BE2C (cell line): ENCODE measurements at regions not wholly inside any gene's neighbourhood (a gene's known extent, or its start where the extent isn't known, plus 50 kb on each side); places are given as distances from the start of the nearest gene placed in this dataset.

ENCODE experiments used
- DNase-seq: peaks from one replicate; pipeline ENCODE4 v3.0.0-alpha.2; 2020
- H3K27me3 ChIP-seq: fragments of 250-450 bp; sonication (Bioruptor Pico); 2 replicates; pipeline ENCODE4 v1.5.1; 2020; ENCODE audit warnings: mild to moderate bottlenecking
- H3K36me3 ChIP-seq: fragments of 250-450 bp; sonication (Bioruptor Pico); 2 replicates; pipeline ENCODE4 v1.5.1; 2020; ENCODE audit warnings: mild to moderate bottlenecking
- H3K4me1 ChIP-seq: fragments of 250-450 bp; sonication (Bioruptor Pico); 2 replicates; pipeline ENCODE4 v1.5.1; 2020
- H3K4me3 ChIP-seq: 2 replicates; pipeline ENCODE4 v1.5.1; 2011; ENCODE audit warnings: low read depth, low read length
- H3K9me3 ChIP-seq: fragments of 250-450 bp; sonication (Bioruptor Pico); 2 replicates; pipeline ENCODE4 v1.5.1; 2020
- TF ChIP-seq, protein P1 (sequence below): IDR thresholded peaks from 2 replicates; pipeline ENCODE4 v1.5.1; 2012; ENCODE audit warnings: mild to moderate bottlenecking, low read depth, low read length

- H3K36me3 ChIP-seq, result no peaks in the 10 kb centered on the region
- no peaks in the 10 kb centered on the region for H3K9me3 ChIP-seq
- no peaks in the 10 kb centered on the region for H3K4me1 ChIP-seq
- H3K27me3 ChIP-seq, result no peaks in the 10 kb centered on the region
- no peak for DNase-seq
- TF ChIP-seq, protein P1, sequence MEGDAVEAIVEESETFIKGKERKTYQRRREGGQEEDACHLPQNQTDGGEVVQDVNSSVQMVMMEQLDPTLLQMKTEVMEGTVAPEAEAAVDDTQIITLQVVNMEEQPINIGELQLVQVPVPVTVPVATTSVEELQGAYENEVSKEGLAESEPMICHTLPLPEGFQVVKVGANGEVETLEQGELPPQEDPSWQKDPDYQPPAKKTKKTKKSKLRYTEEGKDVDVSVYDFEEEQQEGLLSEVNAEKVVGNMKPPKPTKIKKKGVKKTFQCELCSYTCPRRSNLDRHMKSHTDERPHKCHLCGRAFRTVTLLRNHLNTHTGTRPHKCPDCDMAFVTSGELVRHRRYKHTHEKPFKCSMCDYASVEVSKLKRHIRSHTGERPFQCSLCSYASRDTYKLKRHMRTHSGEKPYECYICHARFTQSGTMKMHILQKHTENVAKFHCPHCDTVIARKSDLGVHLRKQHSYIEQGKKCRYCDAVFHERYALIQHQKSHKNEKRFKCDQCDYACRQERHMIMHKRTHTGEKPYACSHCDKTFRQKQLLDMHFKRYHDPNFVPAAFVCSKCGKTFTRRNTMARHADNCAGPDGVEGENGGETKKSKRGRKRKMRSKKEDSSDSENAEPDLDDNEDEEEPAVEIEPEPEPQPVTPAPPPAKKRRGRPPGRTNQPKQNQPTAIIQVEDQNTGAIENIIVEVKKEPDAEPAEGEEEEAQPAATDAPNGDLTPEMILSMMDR, result no peak
- no peak overlapping the region for H3K4me3 ChIP-seq
Measured at GRCh38 chr13:106042996-106043581, 492.4 kb downstream of the EFNB2 start.

- H3K4me1 ChIP-seq, result no peaks in the 10 kb centered on the region
- H3K27me3 ChIP-seq, result no peaks in the 10 kb centered on the region
Measured at GRCh38 chr13:106041445-106041844, 494.0 kb downstream of the EFNB2 start.

GRCh38 chr13:106038752-106039151 is 496.7 kb downstream of the EFNB2 start:
- no peaks in the 10 kb centered on the region for H3K9me3 ChIP-seq
- no peaks in the 10 kb centered on the region for H3K36me3 ChIP-seq
- no peak for DNase-seq
- H3K4me3 ChIP-seq, result no peak overlapping the region
- H3K27me3 ChIP-seq, result no peaks in the 10 kb centered on the region
- no peaks in the 10 kb centered on the region for H3K4me1 ChIP-seq
- TF ChIP-seq, protein P1, result no peak

More at GRCh38 chr13:106041445-106041844, 494.0 kb downstream of the EFNB2 start:
- DNase-seq, result no peak
- H3K4me3 ChIP-seq, result no peak overlapping the region
- TF ChIP-seq, protein P1, result no peak
- no peaks in the 10 kb centered on the region for H3K36me3 ChIP-seq
- H3K9me3 ChIP-seq, result no peaks in the 10 kb centered on the region

GRCh38 chr13:106036870-106037269 is 498.6 kb downstream of the EFNB2 start:
- no peak overlapping the region for H3K4me3 ChIP-seq
- peak; percentile 26 for DNase-seq
- no peaks in the 10 kb centered on the region for H3K9me3 ChIP-seq
- H3K4me1 ChIP-seq, result no peaks in the 10 kb centered on the region
- TF ChIP-seq, protein P1, result peak; percentile 38
- no peaks in the 10 kb centered on the region for H3K27me3 ChIP-seq
- H3K36me3 ChIP-seq, result no peaks in the 10 kb centered on the region

DNA sequence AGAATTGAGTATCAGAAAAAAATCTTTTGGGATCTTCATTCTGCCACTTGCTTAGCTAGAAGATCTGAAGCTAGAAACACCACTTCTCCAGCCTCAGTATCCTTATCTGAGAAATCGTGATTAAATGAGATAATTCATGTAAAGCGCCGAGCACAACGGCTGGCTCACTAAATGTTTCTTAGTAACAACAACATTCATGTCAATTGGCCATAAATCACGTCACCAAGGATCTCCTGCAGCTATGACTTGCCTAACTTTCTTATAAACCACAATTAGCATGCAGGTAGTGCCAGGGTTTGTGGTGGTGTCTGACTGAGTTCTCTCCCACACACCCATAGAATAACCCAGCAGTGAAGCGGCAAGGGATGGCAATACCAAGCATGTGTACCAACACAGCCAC is 501.3 kb downstream of the EFNB2 start:
- H3K36me3 ChIP-seq, result no peaks in the 10 kb centered on the region
- H3K27me3 ChIP-seq, result no peaks in the 10 kb centered on the region
- TF ChIP-seq, protein P1, result no peak
- no peaks in the 10 kb centered on the region for H3K9me3 ChIP-seq
- H3K4me3 ChIP-seq, result no peak overlapping the region
- no peaks in the 10 kb centered on the region for H3K4me1 ChIP-seq
- DNase-seq, result no peak

DNA sequence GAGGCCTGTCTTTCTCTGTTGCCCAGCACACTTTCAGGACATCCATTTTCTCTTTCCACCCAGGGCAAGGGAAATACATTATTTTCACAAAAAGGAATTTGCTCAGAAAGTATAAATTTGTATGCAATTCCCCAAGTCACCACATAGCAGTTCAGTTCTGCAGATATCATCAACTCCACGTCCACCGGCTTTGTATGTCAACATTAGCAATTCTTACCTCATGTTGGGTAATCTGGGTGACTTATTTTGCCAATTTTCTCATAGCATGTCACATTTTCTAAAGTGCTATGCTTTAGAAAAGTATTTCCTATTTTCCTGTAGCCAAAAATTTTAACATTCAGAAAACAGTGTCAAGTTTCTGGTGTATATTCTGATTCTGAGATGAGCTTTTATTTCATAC is 501.8 kb downstream of the EFNB2 start:
- Histone ChIP-seq H3K4me3 (no peak overlapping the region), H3K27me3 (no peaks in the 10 kb centered on the region), H3K36me3 (no peaks in the 10 kb centered on the region), H3K9me3 (no peaks in the 10 kb centered on the region), H3K4me1 (no peaks in the 10 kb centered on the region)
- no peak for DNase-seq
- TF ChIP-seq, protein P1, result peak; percentile 33; the same call in 1 of the 2 replicates
